ENCODE measurements at regions not wholly inside any gene's neighbourhood (a gene's known extent, or its start where the extent isn't known, plus 50 kb on each side); places are given as distances from the start of the nearest gene placed in this dataset.

GRCh38 chr12:98446682-98447081 lies 68.7 kb upstream of the TMPO start:
- TF ChIP-seq CTCF (IDR thresholded peaks at IDR 0.05) (no peak), POLR2A (IDR thresholded peaks at IDR 0.05) (no peak)

Data from thyroid gland (tissue), 4 donors.